ENCODE measurements at regions not wholly inside any gene's neighbourhood (a gene's known extent, or its start where the extent isn't known, plus 50 kb on each side); places are given as distances from the start of the nearest gene placed in this dataset.

DNA sequence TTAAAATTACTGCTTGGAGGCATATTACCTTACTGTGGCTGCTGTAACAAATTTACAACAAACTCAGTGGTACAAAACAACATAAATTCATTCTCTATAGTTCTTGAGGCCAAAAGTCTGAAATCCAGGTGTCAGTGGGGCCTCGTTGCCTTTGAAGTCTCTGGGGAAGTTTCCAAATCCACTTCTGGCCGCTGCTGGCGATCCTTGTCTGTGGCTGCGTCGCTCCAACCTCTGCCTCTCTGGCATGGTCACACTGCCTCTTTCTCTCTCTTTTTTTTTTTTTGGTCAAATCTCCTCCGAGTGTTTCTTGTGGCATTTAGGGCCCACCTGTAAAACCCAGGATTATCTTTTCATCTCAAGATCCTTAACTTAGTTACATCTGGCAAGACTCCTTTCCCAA, 182.8 kb downstream of the ST6GAL2 start:
- H3K36me3 ChIP-seq (ENCODE audit: control insufficient read depth in 4 of 4, insufficient read depth in 3 of 4, low read depth in 1 of 4, low read length in 3 of 4) = no peaks in the 10 kb centered on the region
- no peak for DNase-seq (ENCODE audit: low spot score)
- H3K4me3 ChIP-seq (ENCODE audit: low read depth in 1 of 3, low read length in 3 of 3) = no peak overlapping the region
- 71% methylated on average over 6 of the region's 6 CpGs for WGBS
- H3K27me3 ChIP-seq (ENCODE audit: control insufficient read depth in 4 of 4, insufficient read depth in 4 of 4, low read length in 3 of 4) = no peaks in the 10 kb centered on the region
- TF ChIP-seq FOXA2 (IDR thresholded peaks at IDR 0.05) (no peak), NR2F2 (IDR thresholded peaks at IDR 0.05) (no peak)
- TF ChIP-seq, protein P1, sequence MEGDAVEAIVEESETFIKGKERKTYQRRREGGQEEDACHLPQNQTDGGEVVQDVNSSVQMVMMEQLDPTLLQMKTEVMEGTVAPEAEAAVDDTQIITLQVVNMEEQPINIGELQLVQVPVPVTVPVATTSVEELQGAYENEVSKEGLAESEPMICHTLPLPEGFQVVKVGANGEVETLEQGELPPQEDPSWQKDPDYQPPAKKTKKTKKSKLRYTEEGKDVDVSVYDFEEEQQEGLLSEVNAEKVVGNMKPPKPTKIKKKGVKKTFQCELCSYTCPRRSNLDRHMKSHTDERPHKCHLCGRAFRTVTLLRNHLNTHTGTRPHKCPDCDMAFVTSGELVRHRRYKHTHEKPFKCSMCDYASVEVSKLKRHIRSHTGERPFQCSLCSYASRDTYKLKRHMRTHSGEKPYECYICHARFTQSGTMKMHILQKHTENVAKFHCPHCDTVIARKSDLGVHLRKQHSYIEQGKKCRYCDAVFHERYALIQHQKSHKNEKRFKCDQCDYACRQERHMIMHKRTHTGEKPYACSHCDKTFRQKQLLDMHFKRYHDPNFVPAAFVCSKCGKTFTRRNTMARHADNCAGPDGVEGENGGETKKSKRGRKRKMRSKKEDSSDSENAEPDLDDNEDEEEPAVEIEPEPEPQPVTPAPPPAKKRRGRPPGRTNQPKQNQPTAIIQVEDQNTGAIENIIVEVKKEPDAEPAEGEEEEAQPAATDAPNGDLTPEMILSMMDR (IDR thresholded peaks at IDR 0.05; ENCODE audit: low read depth, low read length, missing input control) = no peak
- H3K9me3 ChIP-seq (ENCODE audit: control insufficient read depth in 4 of 4, low read length in 3 of 4) = no peaks in the 10 kb centered on the region
- H3K27ac ChIP-seq (ENCODE audit: low read depth in 1 of 2, low read length in 2 of 2) = no peak overlapping the region
- no peaks in the 10 kb centered on the region for H3K4me1 ChIP-seq (ENCODE audit: control insufficient read depth in 4 of 4, insufficient read depth in 4 of 4, low read length in 3 of 4)
- no peak overlapping the region for H3K9ac ChIP-seq (ENCODE audit: low read depth in 1 of 2, low read length in 2 of 2)

DNA sequence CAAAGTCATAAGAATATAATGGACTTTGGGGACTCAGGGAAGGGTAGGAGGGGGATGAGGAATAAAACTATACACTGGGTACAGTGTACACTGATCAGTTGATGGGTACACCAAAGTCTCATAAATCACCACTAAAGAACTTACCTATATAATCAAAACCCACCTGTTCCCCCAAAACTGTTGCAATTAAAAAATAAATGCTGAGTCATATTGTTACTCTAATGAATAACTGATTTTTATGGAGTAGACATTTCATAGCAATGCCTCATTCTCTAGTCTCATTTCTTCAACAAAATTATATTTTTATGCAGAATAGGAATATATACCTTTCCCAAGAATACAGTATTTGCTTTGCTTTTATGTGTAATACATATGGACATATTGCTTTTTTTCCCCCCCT, 181.2 kb downstream of the ST6GAL2 start:
- H3K27me3 ChIP-seq (ENCODE audit: control insufficient read depth in 4 of 4, insufficient read depth in 4 of 4, low read length in 3 of 4) = no peaks in the 10 kb centered on the region
- no peak overlapping the region for H3K27ac ChIP-seq (ENCODE audit: low read depth in 1 of 2, low read length in 2 of 2)
- no peak overlapping the region for H3K9ac ChIP-seq (ENCODE audit: low read depth in 1 of 2, low read length in 2 of 2)
- no peaks in the 10 kb centered on the region for H3K9me3 ChIP-seq (ENCODE audit: control insufficient read depth in 4 of 4, low read length in 3 of 4)
- no peaks in the 10 kb centered on the region for H3K4me1 ChIP-seq (ENCODE audit: control insufficient read depth in 4 of 4, insufficient read depth in 4 of 4, low read length in 3 of 4)
- no peak for TF ChIP-seq HNF4A (conservative IDR thresholded peaks at IDR 0.05)
- TF ChIP-seq, protein P2, sequence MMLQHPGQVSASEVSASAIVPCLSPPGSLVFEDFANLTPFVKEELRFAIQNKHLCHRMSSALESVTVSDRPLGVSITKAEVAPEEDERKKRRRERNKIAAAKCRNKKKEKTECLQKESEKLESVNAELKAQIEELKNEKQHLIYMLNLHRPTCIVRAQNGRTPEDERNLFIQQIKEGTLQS (IDR thresholded peaks at IDR 0.05) = no peak
- no peak for TF ChIP-seq FOXA1 (IDR thresholded peaks at IDR 0.05)
- TF ChIP-seq, protein P3, sequence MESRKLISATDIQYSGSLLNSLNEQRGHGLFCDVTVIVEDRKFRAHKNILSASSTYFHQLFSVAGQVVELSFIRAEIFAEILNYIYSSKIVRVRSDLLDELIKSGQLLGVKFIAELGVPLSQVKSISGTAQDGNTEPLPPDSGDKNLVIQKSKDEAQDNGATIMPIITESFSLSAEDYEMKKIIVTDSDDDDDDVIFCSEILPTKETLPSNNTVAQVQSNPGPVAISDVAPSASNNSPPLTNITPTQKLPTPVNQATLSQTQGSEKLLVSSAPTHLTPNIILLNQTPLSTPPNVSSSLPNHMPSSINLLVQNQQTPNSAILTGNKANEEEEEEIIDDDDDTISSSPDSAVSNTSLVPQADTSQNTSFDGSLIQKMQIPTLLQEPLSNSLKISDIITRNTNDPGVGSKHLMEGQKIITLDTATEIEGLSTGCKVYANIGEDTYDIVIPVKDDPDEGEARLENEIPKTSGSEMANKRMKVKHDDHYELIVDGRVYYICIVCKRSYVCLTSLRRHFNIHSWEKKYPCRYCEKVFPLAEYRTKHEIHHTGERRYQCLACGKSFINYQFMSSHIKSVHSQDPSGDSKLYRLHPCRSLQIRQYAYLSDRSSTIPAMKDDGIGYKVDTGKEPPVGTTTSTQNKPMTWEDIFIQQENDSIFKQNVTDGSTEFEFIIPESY (IDR thresholded peaks at IDR 0.05) = no peak
- TF ChIP-seq, protein P4, sequence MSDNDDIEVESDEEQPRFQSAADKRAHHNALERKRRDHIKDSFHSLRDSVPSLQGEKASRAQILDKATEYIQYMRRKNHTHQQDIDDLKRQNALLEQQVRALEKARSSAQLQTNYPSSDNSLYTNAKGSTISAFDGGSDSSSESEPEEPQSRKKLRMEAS (IDR thresholded peaks at IDR 0.05) = no peak
- no peak for TF ChIP-seq RAD21 (IDR thresholded peaks at IDR 0.05)
- TF ChIP-seq RXRA (IDR thresholded peaks at IDR 0.05) = no peak
- TF ChIP-seq EGR1 (IDR thresholded peaks at IDR 0.05; ENCODE audit: low read depth in 2 of 2) = no peak
- TF ChIP-seq, protein P5, sequence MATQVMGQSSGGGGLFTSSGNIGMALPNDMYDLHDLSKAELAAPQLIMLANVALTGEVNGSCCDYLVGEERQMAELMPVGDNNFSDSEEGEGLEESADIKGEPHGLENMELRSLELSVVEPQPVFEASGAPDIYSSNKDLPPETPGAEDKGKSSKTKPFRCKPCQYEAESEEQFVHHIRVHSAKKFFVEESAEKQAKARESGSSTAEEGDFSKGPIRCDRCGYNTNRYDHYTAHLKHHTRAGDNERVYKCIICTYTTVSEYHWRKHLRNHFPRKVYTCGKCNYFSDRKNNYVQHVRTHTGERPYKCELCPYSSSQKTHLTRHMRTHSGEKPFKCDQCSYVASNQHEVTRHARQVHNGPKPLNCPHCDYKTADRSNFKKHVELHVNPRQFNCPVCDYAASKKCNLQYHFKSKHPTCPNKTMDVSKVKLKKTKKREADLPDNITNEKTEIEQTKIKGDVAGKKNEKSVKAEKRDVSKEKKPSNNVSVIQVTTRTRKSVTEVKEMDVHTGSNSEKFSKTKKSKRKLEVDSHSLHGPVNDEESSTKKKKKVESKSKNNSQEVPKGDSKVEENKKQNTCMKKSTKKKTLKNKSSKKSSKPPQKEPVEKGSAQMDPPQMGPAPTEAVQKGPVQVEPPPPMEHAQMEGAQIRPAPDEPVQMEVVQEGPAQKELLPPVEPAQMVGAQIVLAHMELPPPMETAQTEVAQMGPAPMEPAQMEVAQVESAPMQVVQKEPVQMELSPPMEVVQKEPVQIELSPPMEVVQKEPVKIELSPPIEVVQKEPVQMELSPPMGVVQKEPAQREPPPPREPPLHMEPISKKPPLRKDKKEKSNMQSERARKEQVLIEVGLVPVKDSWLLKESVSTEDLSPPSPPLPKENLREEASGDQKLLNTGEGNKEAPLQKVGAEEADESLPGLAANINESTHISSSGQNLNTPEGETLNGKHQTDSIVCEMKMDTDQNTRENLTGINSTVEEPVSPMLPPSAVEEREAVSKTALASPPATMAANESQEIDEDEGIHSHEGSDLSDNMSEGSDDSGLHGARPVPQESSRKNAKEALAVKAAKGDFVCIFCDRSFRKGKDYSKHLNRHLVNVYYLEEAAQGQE (IDR thresholded peaks at IDR 0.05) = no peak
- TF ChIP-seq YY1 (IDR thresholded peaks at IDR 0.05) = no peak
- TF ChIP-seq FOXA2 (IDR thresholded peaks at IDR 0.05) = no peak
- H3K36me3 ChIP-seq (ENCODE audit: control insufficient read depth in 4 of 4, insufficient read depth in 3 of 4, low read depth in 1 of 4, low read length in 3 of 4) = no peaks in the 10 kb centered on the region
- no peak for DNase-seq (ENCODE audit: low spot score)
- no peak overlapping the region for H3K4me3 ChIP-seq (ENCODE audit: low read depth in 1 of 3, low read length in 3 of 3)

Data from liver (tissue), 8 donors.